ENCODE measurements at regions not wholly inside any gene's neighbourhood (a gene's known extent, or its start where the extent isn't known, plus 50 kb on each side); places are given as distances from the start of the nearest gene placed in this dataset.

- TF ChIP-seq CTCF (IDR thresholded peaks at IDR 0.05; ENCODE audit: poor library complexity) (no peak), EZH2 (IDR thresholded peaks at IDR 0.05; ENCODE audit: borderline replicate concordance) (no peak)
Observed at GRCh38 chr9:87233431-87233830, 264.2 kb upstream of the DAPK1 start.
